Thoracic aorta (tissue), 2 donors: ENCODE measurements at regions not wholly inside any gene's neighbourhood (a gene's known extent, or its start where the extent isn't known, plus 50 kb on each side); places are given as distances from the start of the nearest gene placed in this dataset.

Source experiments
- ATAC-seq: fragments of 150-250 bp; one replicate; pipeline ENCODE4 v1.8.0; 2017; ENCODE audit warnings: low read depth; ENCODE audit not compliant: insufficient number of reproducible peaks, low FRiP score
- DNase-seq: peaks from one replicate; pipeline ENCODE4 v3.0.0-alpha.2; 2020; ENCODE audit warnings: low spot score
- H3K27ac ChIP-seq, 2 donors: fragments of 200-600 bp; sonication (generic); 1 replicate in 1 of 2; 2 replicates in 1 of 2; pipeline ENCODE4 v1.5.1; 2016; ENCODE audit warnings: mild to moderate bottlenecking in 2 of 2, moderate library complexity in 2 of 2
- H3K27me3 ChIP-seq: fragments of 200-600 bp; sonication (generic); replicated peaks from 2 replicates; pipeline ENCODE4 v1.6.0; 2016; ENCODE audit warnings: mild to moderate bottlenecking; ENCODE audit not compliant: insufficient read depth
- H3K36me3 ChIP-seq: fragments of 200-600 bp; sonication (generic); one replicate; pipeline ENCODE4 v1.5.1; 2016
- H3K4me1 ChIP-seq, 2 donors: fragments of 200-600 bp; sonication (generic); 1 replicate in 1 of 2; 2 replicates in 1 of 2; pipeline versions ENCODE4 v1.5.1 to v1.6.0; 2016; ENCODE audit warnings: low read depth in 2 of 2, mild to moderate bottlenecking in 1 of 2; ENCODE audit not compliant: control insufficient read depth in 1 of 2
- H3K4me3 ChIP-seq: fragments of 200-600 bp; sonication (generic); 2 replicates; pipeline ENCODE4 v1.5.1; 2016; ENCODE audit warnings: mild to moderate bottlenecking
- H3K9me3 ChIP-seq: fragments of 200-600 bp; sonication (generic); 2 replicates; pipeline ENCODE4 v1.5.1; 2016
- TF ChIP-seq, protein P1 (sequence below): fragments of 200-600 bp; sonication (generic); IDR thresholded peaks from one replicate; pipeline ENCODE4 v1.5.1; 2019; ENCODE audit warnings: antibody characterized with exemption

DNA sequence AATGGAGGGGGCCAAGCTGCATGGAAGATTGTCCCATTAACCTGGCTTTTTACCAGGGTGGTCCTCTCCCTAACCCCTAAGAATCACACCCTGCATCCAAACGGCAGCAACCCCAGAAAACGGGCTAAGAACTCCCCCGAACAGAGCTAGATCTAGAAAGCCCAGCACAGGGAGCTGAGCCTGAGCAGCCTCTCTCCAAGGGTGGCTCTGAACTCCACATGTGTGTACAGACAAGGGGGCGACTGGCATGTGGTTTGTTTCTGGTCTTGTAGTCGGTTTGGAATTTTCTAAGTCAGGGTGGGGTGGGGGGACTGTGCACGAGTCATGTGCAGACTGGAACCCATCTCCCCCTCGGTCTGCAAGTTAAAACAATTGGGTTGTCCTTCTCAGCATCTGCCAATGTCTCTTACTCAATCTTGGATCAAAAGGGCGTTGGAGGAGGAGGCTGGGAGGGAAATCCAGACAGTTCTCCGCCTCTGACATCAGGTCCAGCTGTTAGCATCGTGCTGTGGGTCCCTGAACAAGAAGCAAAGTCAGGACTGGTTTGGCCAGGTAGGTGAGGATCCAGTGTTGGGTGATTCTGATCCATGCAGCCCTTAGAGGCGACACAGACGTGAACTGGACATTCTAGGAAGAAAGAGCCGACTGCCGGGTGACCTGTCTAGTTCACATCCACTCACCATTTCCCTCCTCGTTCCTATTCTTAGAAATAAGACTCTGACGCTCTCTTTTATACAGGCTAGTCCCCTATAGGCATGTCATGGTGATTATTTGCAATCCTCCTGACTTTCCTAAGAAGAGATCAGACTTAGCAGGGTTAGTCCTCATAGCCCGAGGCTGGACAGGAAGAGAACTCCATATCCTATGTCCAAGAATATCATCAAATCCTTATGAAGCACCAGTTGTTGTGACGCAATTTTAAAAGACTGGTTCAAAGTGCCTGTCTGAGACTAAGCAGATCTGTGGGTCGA lies 381.8 kb downstream of the SOX9 start:
- Histone ChIP-seq H3K36me3 (no peaks in the 10 kb centered on the region), H3K4me1 (peaks cover 4 to 22% of the 10 kb centered on the region in 2 donors), H3K4me3 (peak overlapping the region; percentile 51), H3K27me3 (no peaks in the 10 kb centered on the region), H3K9me3 (no peaks in the 10 kb centered on the region), H3K27ac (no peak overlapping the region)
- no peak for DNase-seq
- no peak for ATAC-seq
- TF ChIP-seq, protein P1, sequence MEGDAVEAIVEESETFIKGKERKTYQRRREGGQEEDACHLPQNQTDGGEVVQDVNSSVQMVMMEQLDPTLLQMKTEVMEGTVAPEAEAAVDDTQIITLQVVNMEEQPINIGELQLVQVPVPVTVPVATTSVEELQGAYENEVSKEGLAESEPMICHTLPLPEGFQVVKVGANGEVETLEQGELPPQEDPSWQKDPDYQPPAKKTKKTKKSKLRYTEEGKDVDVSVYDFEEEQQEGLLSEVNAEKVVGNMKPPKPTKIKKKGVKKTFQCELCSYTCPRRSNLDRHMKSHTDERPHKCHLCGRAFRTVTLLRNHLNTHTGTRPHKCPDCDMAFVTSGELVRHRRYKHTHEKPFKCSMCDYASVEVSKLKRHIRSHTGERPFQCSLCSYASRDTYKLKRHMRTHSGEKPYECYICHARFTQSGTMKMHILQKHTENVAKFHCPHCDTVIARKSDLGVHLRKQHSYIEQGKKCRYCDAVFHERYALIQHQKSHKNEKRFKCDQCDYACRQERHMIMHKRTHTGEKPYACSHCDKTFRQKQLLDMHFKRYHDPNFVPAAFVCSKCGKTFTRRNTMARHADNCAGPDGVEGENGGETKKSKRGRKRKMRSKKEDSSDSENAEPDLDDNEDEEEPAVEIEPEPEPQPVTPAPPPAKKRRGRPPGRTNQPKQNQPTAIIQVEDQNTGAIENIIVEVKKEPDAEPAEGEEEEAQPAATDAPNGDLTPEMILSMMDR = no peak

DNA sequence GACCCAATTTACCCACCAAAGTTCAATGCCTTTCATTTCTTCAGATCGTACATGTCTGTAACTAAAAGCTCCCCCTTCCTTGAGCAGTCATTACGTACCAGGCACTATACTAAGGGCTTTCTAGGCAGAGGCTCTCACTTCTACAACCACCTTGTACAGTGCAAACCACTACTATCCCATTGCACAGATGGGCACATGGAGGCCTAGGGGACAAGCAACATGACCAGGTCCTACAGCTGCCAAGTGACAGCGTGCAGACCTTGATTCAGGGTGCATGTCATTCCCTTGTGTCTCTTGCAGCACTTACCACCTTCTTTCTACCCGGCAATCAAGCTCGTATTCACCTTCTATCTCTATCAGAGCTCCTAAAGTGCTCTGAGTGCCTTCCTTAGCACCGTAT lies 382.7 kb downstream of the SOX9 start:
- DNase-seq = no peak
- no peak for ATAC-seq
- peaks cover 4 to 22% of the 10 kb centered on the region in 2 donors for H3K4me1 ChIP-seq
- no peak overlapping the region for H3K4me3 ChIP-seq
- H3K27ac ChIP-seq = no peak overlapping the region
- H3K27me3 ChIP-seq = no peaks in the 10 kb centered on the region
- H3K9me3 ChIP-seq = no peaks in the 10 kb centered on the region
- TF ChIP-seq, protein P1 = no peak
- no peaks in the 10 kb centered on the region for H3K36me3 ChIP-seq

DNA sequence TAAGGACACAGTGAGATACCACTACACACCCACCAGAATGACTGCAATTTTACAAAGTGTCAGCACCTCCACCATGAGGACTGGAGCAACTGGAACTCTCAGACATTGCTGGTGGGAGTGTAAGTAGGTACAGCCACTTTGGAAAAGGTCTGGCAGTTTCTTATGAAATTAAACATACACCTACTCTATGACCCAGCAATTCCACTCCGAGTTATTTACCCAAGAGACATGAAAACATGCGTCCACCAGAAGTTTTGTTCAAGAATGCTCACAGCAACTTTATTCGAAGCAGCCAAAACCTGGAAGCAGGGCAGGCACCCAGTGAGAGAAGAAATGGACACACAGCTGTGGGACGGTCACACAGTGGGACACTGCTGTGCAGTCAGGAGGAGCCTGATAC lies 384.0 kb downstream of the SOX9 start:
- Histone ChIP-seq H3K36me3 (no peaks in the 10 kb centered on the region), H3K27ac (no peak overlapping the region), H3K4me1 (peaks cover 4 to 22% of the 10 kb centered on the region in 2 donors), H3K4me3 (no peak overlapping the region), H3K9me3 (no peaks in the 10 kb centered on the region), H3K27me3 (no peaks in the 10 kb centered on the region)
- ATAC-seq (no peak), DNase-seq (no peak)
- TF ChIP-seq, protein P1 = no peak

DNA sequence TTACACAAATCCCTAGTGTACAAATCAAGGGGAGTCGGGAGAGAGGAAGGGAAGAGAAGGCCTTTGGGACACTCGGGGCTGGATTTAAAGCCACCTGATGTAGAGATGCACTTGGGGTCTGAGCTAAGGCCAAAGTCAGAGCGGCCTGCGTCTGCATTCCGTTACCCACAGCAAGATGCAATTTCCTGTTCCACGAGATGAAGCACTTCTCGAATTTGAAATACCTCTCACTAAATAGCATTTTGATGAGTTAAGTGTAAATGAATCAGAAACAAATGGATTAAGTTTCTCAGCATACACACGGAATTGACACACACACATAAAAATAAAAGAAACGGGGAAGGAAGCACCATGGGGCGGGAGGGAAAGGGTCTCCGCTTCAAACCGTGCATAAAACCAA lies 386.0 kb downstream of the SOX9 start:
- TF ChIP-seq, protein P1 = no peak
- Histone ChIP-seq H3K27ac (no peak overlapping the region), H3K36me3 (no peaks in the 10 kb centered on the region), H3K4me1 (peaks cover 0 to 14% of the 10 kb centered on the region in 2 donors), H3K4me3 (no peak overlapping the region), H3K9me3 (no peaks in the 10 kb centered on the region), H3K27me3 (no peaks in the 10 kb centered on the region)
- ATAC-seq (no peak), DNase-seq (no peak)

DNA sequence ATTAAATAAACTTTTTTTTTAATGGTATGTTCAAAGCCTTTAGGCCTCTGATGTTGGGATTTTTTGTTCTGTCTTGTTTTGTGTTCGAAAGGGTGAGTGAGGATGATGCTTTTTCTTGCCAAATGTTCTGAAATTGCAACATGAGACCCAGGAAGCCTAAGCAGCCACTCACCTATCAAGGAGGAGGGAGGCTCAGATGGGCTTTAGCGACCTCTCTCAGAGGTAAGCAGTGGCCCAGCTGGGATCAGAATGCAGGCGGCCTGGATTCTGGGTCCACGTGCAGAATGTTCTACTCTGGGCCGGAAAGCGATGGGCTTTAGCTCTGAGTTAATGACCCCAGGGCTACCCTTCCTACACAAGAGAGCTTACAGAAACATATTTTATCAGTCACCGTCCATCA lies 386.6 kb downstream of the SOX9 start:
- H3K9me3 ChIP-seq = no peaks in the 10 kb centered on the region
- no peaks in the 10 kb centered on the region for H3K36me3 ChIP-seq
- peaks cover 0 to 8% of the 10 kb centered on the region in 2 donors for H3K4me1 ChIP-seq
- H3K27ac ChIP-seq = no peak overlapping the region
- TF ChIP-seq, protein P1 = no peak
- ATAC-seq = no peak
- H3K27me3 ChIP-seq = no peaks in the 10 kb centered on the region
- no peak overlapping the region for H3K4me3 ChIP-seq
- DNase-seq = no peak
